ENCODE measurements at regions not wholly inside any gene's neighbourhood (a gene's known extent, or its start where the extent isn't known, plus 50 kb on each side); places are given as distances from the start of the nearest gene placed in this dataset.
A peak's percentile ranks its signal among the peaks of the same experiment; 100 is the strongest.

- H3K9me1 ChIP-seq (ENCODE audit: insufficient read depth, low read length): no peaks in the 10 kb centered on the region
- POLR2A ChIA-PET (ENCODE audit: unreplicated experiment): no interaction called here
- intact Hi-C loops (cut with micrococcal nuclease): no loop called here
Observed at GRCh38 chr4:178244785-178245184, 802.5 kb upstream of the AGA start.

More at GRCh38 chr4:178244785-178245184, 802.5 kb upstream of the AGA start:
- Histone ChIP-seq H3K9ac (ENCODE audit: low read depth, low read length) (no peak overlapping the region), H4K20me1 (ENCODE audit: insufficient read depth, low read length) (no peaks in the 10 kb centered on the region), H3K36me3 (ENCODE audit: control insufficient read depth, insufficient read depth, low read length) (no peaks in the 10 kb centered on the region), H3K4me2 (ENCODE audit: low read depth, low read length) (no peak overlapping the region), H4K8ac (ENCODE audit: low read depth in 2 of 2, low read length in 2 of 2) (no peak overlapping the region), H2BK15ac (ENCODE audit: low read depth, low read length) (no peak overlapping the region), H4K91ac (ENCODE audit: insufficient read depth, low read depth, low read length) (no peak overlapping the region), H3K14ac (replicated peaks; ENCODE audit: low read depth, low read length) (no peak overlapping the region), H3K23ac (ENCODE audit: low read depth, low read length) (no peak overlapping the region), H3K4me1 (ENCODE audit: control insufficient read depth, insufficient read depth, low read length) (no peaks in the 10 kb centered on the region), H4K5ac (ENCODE audit: low read depth, low read length) (no peak overlapping the region), H3K27ac (ENCODE audit: insufficient read depth, low read length) (no peak overlapping the region), H2BK120ac (ENCODE audit: low read depth, low read length) (no peak overlapping the region), H3K27me3 (ENCODE audit: control insufficient read depth, insufficient read depth, low read length) (no peaks in the 10 kb centered on the region), H3K79me1 (ENCODE audit: low read depth in 1 of 2, low read length in 2 of 2) (no peaks in the 10 kb centered on the region), H2AK9ac (replicated peaks; ENCODE audit: low read depth, low read length, poor library complexity) (no peak overlapping the region), H2BK20ac (ENCODE audit: low read depth, low read length) (no peak overlapping the region), H3K9me3 (ENCODE audit: control insufficient read depth, insufficient read depth, low read length) (peaks cover 13% of the 10 kb centered on the region), H2AK5ac (ENCODE audit: low read depth, low read length) (no peak overlapping the region), H2AFZ (replicated peaks; ENCODE audit: low read length, poor library complexity) (no peak overlapping the region), H3K18ac (ENCODE audit: low read depth, low read length) (no peak overlapping the region), H2BK5ac (ENCODE audit: low read depth, low read length, poor library complexity, severe bottlenecking) (no peak overlapping the region), H3K56ac (ENCODE audit: extremely low read depth, insufficient read depth, low read length) (no peak overlapping the region), H3K4me3 (ENCODE audit: insufficient read depth, low read depth, low read length) (no peak overlapping the region), H3K4ac (ENCODE audit: low read depth, low read length) (no peak overlapping the region)
- in situ Hi-C loops (cut with MboI; ENCODE audit: low sequenced_read_pairs) (no loop called here), dilution Hi-C loops (cut with HindIII; ENCODE audit: low sequenced_read_pairs, unreplicated experiment) (no loop called here)
- TF ChIP-seq NFE2L2 (IDR thresholded peaks at IDR 0.05; ENCODE audit: low read depth, low read length) (no peak), CEBPB (IDR thresholded peaks at IDR 0.05; ENCODE audit: low read depth, low read length) (peak; percentile 51; the same call in 1 of the 2 replicates), RAD21 (IDR thresholded peaks at IDR 0.05; ENCODE audit: low read length) (no peak)
- CTCF ChIA-PET: no interaction called here
- no TSS peak for BruUV-seq (replicated peaks)
- no peak for ATAC-seq (ENCODE audit: low read depth)
- no CpG with 5 or more reads among the region's 1 CpG for WGBS, 2 experiments (ENCODE audit: extremely low coverage in 2 of 2, insufficient read length in 1 of 2)
- no peak for DNase-seq

Data from IMR-90 (cell line).